ENCODE measurements at regions not wholly inside any gene's neighbourhood (a gene's known extent, or its start where the extent isn't known, plus 50 kb on each side); places are given as distances from the start of the nearest gene placed in this dataset.

GRCh38 chr1:227399152-227399730 lies 80.9 kb upstream of the CDC42BPA start:
- ATAC-seq (ENCODE audit: poor library complexity) = no peak
- no peak for DNase-seq
- peaks cover 11% of the 10 kb centered on the region for H3K4me1 Mint-ChIP-seq (ENCODE audit: low read depth)
- H3K9me3 Mint-ChIP-seq = no peaks in the 10 kb centered on the region
- Histone ChIP-seq H3K27ac (ENCODE audit: low read depth in 1 of 2, low read length in 2 of 2) (no peak overlapping the region), H3K36me3 (ENCODE audit: insufficient read depth, low read length) (no peaks in the 10 kb centered on the region), H3K9me3 (ENCODE audit: control insufficient read depth in 1 of 2, insufficient read depth in 1 of 2, low read length in 2 of 2) (peaks cover 0 to 5% of the 10 kb centered on the region in 2 experiments), H3K27me3 (ENCODE audit: control insufficient read depth in 1 of 2, insufficient read depth in 2 of 2, low read length in 2 of 2) (peaks cover 0 to 3% of the 10 kb centered on the region in 2 experiments), H3K4me3 (ENCODE audit: low read length) (no peak overlapping the region), H3K4me1 (ENCODE audit: insufficient read depth, low read length) (no peaks in the 10 kb centered on the region)
- no peak overlapping the region for H3K27ac Mint-ChIP-seq
- H3K27me3 Mint-ChIP-seq = peaks cover 18% of the 10 kb centered on the region
- H3K4me3 Mint-ChIP-seq = no peak overlapping the region
- CTCF ChIA-PET = no interaction called here
- POLR2A ChIA-PET = no interaction called here
- H3K36me3 Mint-ChIP-seq (ENCODE audit: low read depth) = no peaks in the 10 kb centered on the region
- intact Hi-C loops (cut with DNase I, micrococcal nuclease) = no loop called here
- TF ChIP-seq CTCF (IDR thresholded peaks at IDR 0.05) = no peak

GRCh38 chr1:227397354-227397978 lies 79.2 kb upstream of the CDC42BPA start:
- H3K36me3 ChIP-seq (ENCODE audit: insufficient read depth, low read length) = no peaks in the 10 kb centered on the region
- peaks cover 0 to 5% of the 10 kb centered on the region in 2 experiments for H3K9me3 ChIP-seq (ENCODE audit: control insufficient read depth in 1 of 2, insufficient read depth in 1 of 2, low read length in 2 of 2)
- ATAC-seq (ENCODE audit: poor library complexity) (no peak), DNase-seq (no peak)
- no peak for TF ChIP-seq CTCF (IDR thresholded peaks at IDR 0.05)
- no peaks in the 10 kb centered on the region for H3K4me1 ChIP-seq (ENCODE audit: insufficient read depth, low read length)
- H3K4me3 Mint-ChIP-seq = no peak overlapping the region
- H3K27me3 ChIP-seq (ENCODE audit: control insufficient read depth in 1 of 2, insufficient read depth in 2 of 2, low read length in 2 of 2) = peaks cover 0 to 3% of the 10 kb centered on the region in 2 experiments
- H3K36me3 Mint-ChIP-seq (ENCODE audit: low read depth) = no peaks in the 10 kb centered on the region
- peaks cover 7% of the 10 kb centered on the region for H3K27me3 Mint-ChIP-seq
- peaks cover 11% of the 10 kb centered on the region for H3K4me1 Mint-ChIP-seq (ENCODE audit: low read depth)
- ChIA-PET POLR2A (no interaction called here), CTCF (no interaction called here)
- H3K27ac Mint-ChIP-seq = no peak overlapping the region
- intact Hi-C loops (cut with DNase I, micrococcal nuclease) = no loop called here
- no peak overlapping the region for H3K4me3 ChIP-seq (ENCODE audit: low read length)
- H3K9me3 Mint-ChIP-seq = no peaks in the 10 kb centered on the region
- H3K27ac ChIP-seq (ENCODE audit: low read depth in 1 of 2, low read length in 2 of 2) = no peak overlapping the region

- Mint-ChIP-seq H3K27me3 (peaks cover 7% of the 10 kb centered on the region), H3K36me3 (ENCODE audit: low read depth) (no peaks in the 10 kb centered on the region), H3K27ac (no peak overlapping the region), H3K4me1 (ENCODE audit: low read depth) (peaks cover 11% of the 10 kb centered on the region), H3K9me3 (no peaks in the 10 kb centered on the region), H3K4me3 (no peak overlapping the region)
- DNase-seq (no peak), ATAC-seq (ENCODE audit: poor library complexity) (no peak)
- peaks cover 0 to 5% of the 10 kb centered on the region in 2 experiments for H3K9me3 ChIP-seq (ENCODE audit: control insufficient read depth in 1 of 2, insufficient read depth in 1 of 2, low read length in 2 of 2)
- H3K4me3 ChIP-seq (ENCODE audit: low read length) = no peak overlapping the region
- CTCF ChIA-PET = no interaction called here
- POLR2A ChIA-PET = no interaction called here
- TF ChIP-seq CTCF (IDR thresholded peaks at IDR 0.05) = no peak
- H3K36me3 ChIP-seq (ENCODE audit: insufficient read depth, low read length) = no peaks in the 10 kb centered on the region
- H3K27me3 ChIP-seq (ENCODE audit: control insufficient read depth in 1 of 2, insufficient read depth in 2 of 2, low read length in 2 of 2) = peaks cover 0 to 3% of the 10 kb centered on the region in 2 experiments
- no peaks in the 10 kb centered on the region for H3K4me1 ChIP-seq (ENCODE audit: insufficient read depth, low read length)
- intact Hi-C loops (cut with DNase I, micrococcal nuclease) = no loop called here
- H3K27ac ChIP-seq (ENCODE audit: low read depth in 1 of 2, low read length in 2 of 2) = no peak overlapping the region
These were observed 78.5 kb upstream of the CDC42BPA start for GRCh38 chr1:227396539-227397353.
